WERI-Rb-1 (cell line): ENCODE measurements at regions not wholly inside any gene's neighbourhood (a gene's known extent, or its start where the extent isn't known, plus 50 kb on each side); places are given as distances from the start of the nearest gene placed in this dataset.
"Not testable (repeated sequence)": the region's sequence is repeated elsewhere in the genome, so short reads cannot be mapped to it uniquely, and the experiment has no call there.

Experiments
- DNase-seq: peaks from one replicate; pipeline ENCODE4 v3.0.0-alpha.2; 2020
- H3K27ac ChIP-seq: fragments of 250-450 bp; sonication (Bioruptor Pico); 2 replicates; pipeline ENCODE4 v1.5.1; 2020; ENCODE audit warnings: mild to moderate bottlenecking, moderate library complexity
- H3K27me3 ChIP-seq: fragments of 250-450 bp; sonication (Bioruptor Pico); 2 replicates; pipeline ENCODE4 v1.5.1; 2021; ENCODE audit warnings: mild to moderate bottlenecking, low read depth, moderate library complexity; ENCODE audit not compliant: insufficient read depth, severe bottlenecking
- H3K36me3 ChIP-seq: fragments of 250-450 bp; sonication (Bioruptor Pico); 2 replicates; pipeline ENCODE4 v1.5.1; 2020; ENCODE audit warnings: mild to moderate bottlenecking, moderate library complexity
- H3K4me3 ChIP-seq: 2 replicates; pipeline ENCODE4 v1.5.1; 2011; ENCODE audit warnings: low read depth, mild to moderate bottlenecking, control low read depth, low read length
- H3K9me3 ChIP-seq: fragments of 250-450 bp; sonication (Bioruptor Pico); 2 replicates; pipeline ENCODE4 v1.5.1; 2021; ENCODE audit warnings: mild to moderate bottlenecking, moderate library complexity; ENCODE audit not compliant: severe bottlenecking
- TF ChIP-seq, protein P1 (sequence below): IDR thresholded peaks from 2 replicates; pipeline ENCODE4 v1.5.1; 2011; ENCODE audit warnings: low read depth, mild to moderate bottlenecking, control low read depth, inconsistent platforms, low read length

DNA sequence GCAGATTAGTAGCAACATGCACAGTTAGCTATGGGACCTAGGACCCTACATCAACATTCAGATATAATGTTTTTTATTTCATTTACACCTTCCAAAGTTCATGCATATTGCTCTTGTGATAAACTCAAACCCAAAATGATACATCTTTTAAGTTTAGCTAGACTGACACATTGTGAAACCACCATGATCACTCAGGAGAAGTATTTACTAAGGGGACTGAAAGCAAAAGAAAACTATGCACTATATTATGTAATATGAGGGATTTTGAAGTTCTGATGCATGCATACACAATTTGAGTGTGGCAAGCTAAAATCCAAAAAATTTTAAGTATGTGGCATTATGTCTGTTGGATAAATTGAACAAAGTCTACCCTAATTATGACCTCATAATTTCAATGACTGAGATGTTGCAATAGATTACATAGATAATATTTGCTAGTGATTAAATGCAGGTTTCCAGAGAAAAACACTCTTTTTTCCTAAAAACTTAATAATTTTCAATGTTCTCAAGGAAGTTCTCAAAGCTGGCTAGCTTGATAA lies 914.8 kb upstream of the GRIA3 start:
- no peak overlapping the region for H3K4me3 ChIP-seq
- DNase-seq: no peak
- H3K27ac ChIP-seq: no peak overlapping the region
- TF ChIP-seq, protein P1, sequence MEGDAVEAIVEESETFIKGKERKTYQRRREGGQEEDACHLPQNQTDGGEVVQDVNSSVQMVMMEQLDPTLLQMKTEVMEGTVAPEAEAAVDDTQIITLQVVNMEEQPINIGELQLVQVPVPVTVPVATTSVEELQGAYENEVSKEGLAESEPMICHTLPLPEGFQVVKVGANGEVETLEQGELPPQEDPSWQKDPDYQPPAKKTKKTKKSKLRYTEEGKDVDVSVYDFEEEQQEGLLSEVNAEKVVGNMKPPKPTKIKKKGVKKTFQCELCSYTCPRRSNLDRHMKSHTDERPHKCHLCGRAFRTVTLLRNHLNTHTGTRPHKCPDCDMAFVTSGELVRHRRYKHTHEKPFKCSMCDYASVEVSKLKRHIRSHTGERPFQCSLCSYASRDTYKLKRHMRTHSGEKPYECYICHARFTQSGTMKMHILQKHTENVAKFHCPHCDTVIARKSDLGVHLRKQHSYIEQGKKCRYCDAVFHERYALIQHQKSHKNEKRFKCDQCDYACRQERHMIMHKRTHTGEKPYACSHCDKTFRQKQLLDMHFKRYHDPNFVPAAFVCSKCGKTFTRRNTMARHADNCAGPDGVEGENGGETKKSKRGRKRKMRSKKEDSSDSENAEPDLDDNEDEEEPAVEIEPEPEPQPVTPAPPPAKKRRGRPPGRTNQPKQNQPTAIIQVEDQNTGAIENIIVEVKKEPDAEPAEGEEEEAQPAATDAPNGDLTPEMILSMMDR: no peak
- peaks cover 17% of the 10 kb centered on the region for H3K27me3 ChIP-seq
- H3K9me3 ChIP-seq: no peaks in the 10 kb centered on the region
- no peaks in the 10 kb centered on the region for H3K36me3 ChIP-seq

DNA sequence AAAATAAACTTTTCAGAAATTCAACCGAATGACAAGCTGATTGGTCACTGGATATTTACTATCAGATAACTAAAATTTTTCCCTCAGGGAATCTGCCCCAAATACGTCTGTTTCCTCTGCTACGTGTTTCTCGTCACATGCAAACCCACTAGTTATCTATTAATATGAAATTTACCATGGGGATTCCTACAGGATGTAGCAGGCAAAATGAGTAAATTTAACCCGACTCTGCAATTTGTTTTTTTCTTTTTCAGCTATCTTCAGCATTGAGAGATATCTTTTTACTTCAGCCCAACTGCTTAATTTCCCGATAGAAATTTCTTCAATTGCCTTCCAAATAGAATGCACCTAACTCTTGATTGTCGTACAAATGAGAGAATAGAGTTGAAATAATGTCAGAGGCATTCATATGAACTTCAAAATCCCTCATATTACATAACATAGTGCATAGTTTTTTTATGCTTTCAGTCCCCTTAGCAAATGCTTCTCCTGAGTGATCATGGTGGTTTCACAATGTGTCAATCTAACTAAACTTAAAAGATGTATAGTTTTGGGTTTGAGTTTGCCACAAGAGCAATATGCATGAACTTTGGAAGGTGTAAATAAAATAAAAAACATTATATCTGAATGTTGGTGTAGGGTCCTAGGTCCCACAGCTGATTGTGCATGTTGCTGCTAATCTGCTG lies 913.1 kb upstream of the GRIA3 start:
- H3K27ac ChIP-seq: no peak overlapping the region
- no peak overlapping the region for H3K4me3 ChIP-seq
- TF ChIP-seq, protein P1: no peak

DNA sequence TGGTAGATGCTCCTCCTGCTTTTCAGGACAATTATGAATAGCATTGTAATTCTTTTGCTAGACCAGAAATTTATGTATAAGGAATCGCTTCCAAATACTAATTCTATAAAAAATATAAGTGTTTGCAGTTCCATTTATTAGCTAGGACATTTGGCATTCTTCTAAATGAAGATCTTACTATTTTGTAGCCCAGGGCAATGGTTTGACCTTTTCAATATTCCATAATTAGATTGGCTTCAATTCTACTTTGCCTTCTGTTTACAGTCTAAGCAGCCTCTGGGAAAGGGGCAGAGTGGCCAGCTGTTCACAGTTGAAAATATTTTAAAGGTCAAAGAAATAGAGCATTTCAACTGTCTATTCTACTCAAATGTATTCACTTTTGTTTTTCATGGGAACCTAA lies 912.1 kb upstream of the GRIA3 start:
- no peak for DNase-seq
- TF ChIP-seq, protein P1: no peak
- Histone ChIP-seq H3K4me3 (no peak overlapping the region), H3K27ac (no peak overlapping the region), H3K9me3 (no peaks in the 10 kb centered on the region), H3K36me3 (no peaks in the 10 kb centered on the region), H3K27me3 (peaks cover 17% of the 10 kb centered on the region)

More for the DNA sequence above, 913.1 kb upstream of the GRIA3 start:
- Histone ChIP-seq H3K9me3 (no peaks in the 10 kb centered on the region), H3K36me3 (no peaks in the 10 kb centered on the region), H3K27me3 (peaks cover 17% of the 10 kb centered on the region)
- no peak for DNase-seq

DNA sequence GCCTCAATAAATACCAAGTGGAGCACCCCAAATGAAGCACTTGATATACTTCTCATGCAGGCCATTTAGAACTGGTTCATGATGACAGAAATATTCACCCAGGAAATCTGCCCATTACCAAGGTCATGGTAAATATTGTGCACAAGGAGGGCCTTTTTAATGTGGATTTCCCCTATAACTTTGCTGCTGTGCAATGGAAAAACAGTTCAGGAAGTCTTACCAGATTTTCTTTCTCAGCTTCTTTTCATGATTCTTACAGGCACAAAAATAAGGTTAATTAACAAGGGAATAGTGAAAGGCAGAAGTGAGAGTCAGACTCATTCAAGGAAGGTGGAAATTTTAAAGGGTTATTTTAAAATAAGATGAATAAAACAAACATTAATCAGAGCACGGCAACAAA lies 904.3 kb upstream of the GRIA3 start:
- Histone ChIP-seq H3K4me3 (no peak overlapping the region), H3K9me3 (no peaks in the 10 kb centered on the region), H3K36me3 (no peaks in the 10 kb centered on the region), H3K27me3 (no peaks in the 10 kb centered on the region), H3K27ac (no peak overlapping the region)
- DNase-seq: no peak
- TF ChIP-seq, protein P1: no peak

DNA sequence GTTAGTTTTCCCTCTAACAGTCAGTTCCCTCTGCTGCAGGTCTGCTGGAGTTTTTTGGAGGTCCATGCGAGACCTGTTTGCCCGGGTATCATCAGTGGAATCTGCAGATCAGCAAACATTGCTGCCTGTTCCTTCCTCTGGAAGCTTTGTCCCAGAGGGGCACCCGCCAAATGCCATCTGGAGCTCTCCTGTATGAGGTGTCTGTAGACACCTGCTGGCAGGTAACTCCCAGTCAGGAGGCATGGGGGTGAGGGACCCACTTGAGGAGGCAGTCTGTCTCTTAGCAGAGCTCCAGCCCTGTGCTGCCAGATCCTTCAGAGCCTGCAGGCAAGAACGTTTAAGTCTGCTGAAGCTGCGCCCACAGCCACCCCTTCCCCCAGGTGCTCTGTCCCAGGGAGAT lies 884.3 kb upstream of the GRIA3 start:
- not testable (repeated sequence) for H3K36me3 ChIP-seq, H3K27ac ChIP-seq, H3K4me3 ChIP-seq, DNase-seq, H3K9me3 ChIP-seq
- peaks cover 14% of the 10 kb centered on the region for H3K27me3 ChIP-seq

DNA sequence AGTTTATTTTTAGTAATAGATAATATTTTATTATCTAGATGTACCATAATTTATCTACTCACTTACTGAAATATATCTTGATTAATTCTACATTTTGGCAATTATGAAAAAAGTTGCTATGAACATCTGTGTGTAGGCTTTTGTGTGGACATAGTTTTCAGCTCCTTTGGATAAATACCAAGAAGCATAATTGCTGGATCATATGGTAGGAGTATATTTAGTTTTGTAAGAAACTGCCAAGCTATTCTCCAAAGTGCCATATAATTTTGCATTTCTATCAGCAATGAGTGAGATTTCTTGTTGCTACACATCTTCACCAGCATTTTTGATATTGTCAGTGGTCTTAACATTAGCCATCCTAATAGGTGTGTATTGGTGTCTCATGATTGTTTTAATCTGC lies 882.6 kb upstream of the GRIA3 start:
- Histone ChIP-seq H3K36me3 (no peaks in the 10 kb centered on the region), H3K27ac (no peak overlapping the region), H3K9me3 (no peaks in the 10 kb centered on the region), H3K4me3 (no peak overlapping the region), H3K27me3 (peaks cover 19% of the 10 kb centered on the region)
- no peak for DNase-seq
- TF ChIP-seq, protein P1: no peak
